ENCODE measurements at regions not wholly inside any gene's neighbourhood (a gene's known extent, or its start where the extent isn't known, plus 50 kb on each side); places are given as distances from the start of the nearest gene placed in this dataset.

DNA sequence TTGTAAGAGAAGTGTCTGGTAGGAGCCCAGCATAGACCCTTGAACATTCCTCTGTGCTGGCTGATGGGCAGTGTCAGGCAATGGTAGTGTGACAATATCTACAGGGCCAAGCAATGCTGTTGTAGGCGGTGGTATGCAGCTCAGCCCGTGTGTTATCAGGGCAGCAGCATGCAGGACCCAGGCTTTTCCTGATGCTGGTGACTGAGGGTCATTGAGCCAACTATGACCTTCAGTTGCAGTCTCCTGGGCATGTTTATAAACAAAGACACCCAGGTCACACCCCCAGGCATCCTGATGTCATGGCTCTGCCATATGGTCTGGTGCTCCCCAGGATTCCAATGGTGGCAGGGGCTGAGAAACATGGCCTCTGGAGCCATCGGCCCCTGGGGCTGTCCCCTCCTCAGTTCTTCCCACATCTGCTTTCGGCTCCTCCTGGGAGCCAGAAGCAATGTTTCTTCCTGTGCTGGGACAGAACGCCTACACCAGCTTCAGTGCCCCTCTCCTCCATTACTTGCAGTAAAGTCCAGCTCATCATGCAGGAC lies 518.0 kb upstream of the HS6ST1 start:
- no peak for DNase-seq

DNA sequence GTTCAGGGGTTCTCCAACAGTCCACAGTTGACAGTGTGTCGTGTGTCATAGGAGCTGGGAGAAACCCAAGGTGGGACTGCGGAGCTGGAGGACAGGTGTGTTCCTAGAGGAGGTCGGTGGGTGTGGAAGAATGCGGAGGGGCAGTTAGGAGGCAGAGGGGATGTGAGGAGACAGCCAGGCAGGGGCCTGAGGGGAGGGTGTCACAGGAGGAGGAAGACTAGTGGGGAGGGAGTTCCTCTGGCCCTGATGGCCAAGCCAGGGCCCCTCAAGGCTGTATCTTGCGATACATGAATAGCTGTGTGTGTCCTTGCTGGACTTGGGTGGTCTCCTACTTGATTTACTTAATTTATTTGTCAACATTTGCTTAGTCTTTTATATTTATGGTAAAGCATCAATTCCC lies 519.6 kb upstream of the HS6ST1 start:
- no peak for DNase-seq

DNA sequence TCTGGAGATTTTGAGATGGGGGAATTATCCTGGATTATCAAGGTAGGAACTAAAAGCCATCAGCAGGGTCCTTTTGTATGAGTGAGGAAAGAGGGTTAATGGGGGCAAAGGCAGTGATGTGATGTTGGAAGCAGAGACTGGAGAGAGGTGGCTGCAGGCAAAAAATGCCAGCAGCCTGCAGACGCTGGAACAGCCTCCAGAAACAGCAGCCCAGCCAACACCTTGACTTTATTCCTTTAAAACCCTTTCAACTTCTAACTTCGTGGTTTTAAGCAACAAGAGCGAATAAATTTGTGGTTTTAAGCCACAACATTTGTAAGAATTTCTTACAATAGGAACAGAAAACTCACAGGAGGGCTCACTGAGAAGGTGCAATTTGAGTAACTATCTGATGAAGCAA lies 523.1 kb upstream of the HS6ST1 start:
- no peak for DNase-seq

DNA sequence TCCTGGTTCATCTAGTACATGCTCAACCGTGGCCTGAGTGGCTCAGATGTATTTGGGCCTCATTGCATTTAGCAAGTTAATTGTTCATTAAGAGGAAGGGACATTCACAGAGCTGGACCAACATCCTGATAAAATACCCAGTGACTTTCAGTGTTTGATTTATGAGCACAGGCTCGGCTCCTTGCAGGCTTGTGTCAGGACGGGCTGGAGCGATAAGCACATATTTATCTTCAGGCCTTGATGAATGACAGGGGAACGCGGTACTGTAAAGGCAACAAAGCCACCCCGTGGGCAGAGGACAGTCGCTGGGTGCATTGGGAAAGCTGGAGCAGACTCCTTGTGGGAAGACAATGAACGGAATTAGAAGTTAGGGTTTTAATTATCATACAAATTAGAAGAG lies 548.6 kb upstream of the HS6ST1 start:
- DNase-seq: no peak

DNA sequence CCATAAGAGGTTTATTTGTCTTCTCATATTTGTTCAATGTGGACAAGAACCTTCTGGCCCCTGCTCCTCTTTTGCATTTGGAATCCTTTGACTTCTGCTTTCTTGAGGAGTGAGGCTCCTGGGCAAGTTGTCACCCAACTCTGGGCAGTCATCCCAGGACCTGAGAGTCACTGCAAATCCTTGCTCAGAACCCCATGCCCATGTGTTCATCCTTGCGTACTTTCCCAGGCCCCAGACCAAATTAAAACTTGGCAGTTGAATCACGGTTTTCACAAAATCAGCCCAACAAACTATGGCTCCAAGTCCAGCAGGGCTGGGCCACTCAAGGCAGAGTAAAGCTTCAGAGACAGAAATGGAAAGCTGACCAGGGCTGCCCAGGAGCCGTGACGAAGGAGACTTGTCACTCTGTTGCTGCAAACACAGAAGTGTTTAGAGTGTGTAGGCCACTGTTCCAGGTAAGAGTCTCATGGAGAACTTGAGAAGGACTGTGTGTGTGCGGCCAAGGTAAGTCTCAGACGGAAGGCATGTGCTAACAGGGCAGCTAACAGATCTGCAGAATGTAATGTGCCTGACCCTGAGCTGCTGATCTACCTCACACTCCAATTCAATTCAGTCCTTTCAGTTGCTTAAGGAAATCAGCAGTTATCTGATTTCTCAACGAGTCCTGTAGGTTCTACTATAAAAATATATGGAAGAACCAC lies 549.4 kb upstream of the HS6ST1 start:
- no peak for DNase-seq

DNA sequence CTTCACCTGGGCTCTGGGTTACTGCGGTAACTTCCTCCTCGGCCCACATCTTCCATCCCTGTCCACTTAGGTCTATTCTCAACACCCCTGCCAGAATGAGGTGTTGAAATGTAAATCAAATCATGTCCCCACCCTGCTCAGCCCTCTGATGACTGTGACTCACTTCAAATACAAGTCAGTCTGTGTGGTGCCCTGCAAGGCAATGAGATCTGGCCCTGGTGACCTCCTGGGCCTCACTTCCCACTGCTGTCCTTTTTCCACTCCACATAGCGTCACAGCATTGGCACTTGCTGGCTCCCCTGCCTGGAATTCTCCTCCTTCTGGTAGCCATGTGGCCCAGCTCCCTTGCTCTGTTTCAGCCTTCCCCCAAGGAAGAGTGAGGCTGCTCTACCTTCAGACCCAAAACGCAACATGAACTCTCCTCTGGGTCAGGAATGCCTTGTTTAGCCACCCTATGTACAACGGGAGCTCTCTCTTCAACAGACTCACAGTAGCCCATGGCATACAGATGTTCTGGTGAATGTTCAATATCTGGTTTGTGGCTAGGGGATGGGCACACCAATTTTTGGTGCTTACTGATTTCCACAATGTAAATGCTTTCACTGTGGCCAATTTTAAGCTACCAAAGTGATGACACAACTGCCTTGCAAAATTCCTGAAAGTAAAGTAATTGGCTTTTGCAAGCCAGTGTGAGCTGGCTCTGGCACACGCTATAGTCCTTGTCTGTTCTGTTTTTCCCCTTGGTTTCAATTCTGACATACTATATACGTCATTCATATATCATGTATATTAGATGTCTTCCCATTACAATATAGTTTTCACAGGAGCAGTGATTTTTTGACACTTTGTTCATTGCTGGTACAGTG lies 550.3 kb upstream of the HS6ST1 start:
- no peak for DNase-seq

DNA sequence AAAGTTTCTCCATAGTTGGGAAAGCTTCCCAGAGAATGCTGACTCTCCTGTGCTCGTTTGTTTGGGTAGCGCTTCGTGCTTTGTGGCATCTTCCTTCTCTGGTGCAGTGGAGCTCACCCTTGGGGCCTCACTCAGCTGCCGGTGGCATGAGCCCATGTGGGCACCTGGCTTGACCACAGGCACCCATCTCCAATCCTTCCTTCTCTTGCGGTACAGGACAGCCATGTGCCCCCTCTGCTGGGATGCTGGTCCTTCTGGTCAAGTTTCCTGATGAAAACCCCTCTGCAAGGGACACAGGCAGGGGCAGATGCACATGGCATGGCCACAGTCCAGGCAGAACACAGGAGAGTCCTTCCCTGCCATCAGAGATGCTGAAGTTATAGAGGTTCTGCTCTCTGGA lies 555.9 kb upstream of the HS6ST1 start:
- no peak for DNase-seq

DNA sequence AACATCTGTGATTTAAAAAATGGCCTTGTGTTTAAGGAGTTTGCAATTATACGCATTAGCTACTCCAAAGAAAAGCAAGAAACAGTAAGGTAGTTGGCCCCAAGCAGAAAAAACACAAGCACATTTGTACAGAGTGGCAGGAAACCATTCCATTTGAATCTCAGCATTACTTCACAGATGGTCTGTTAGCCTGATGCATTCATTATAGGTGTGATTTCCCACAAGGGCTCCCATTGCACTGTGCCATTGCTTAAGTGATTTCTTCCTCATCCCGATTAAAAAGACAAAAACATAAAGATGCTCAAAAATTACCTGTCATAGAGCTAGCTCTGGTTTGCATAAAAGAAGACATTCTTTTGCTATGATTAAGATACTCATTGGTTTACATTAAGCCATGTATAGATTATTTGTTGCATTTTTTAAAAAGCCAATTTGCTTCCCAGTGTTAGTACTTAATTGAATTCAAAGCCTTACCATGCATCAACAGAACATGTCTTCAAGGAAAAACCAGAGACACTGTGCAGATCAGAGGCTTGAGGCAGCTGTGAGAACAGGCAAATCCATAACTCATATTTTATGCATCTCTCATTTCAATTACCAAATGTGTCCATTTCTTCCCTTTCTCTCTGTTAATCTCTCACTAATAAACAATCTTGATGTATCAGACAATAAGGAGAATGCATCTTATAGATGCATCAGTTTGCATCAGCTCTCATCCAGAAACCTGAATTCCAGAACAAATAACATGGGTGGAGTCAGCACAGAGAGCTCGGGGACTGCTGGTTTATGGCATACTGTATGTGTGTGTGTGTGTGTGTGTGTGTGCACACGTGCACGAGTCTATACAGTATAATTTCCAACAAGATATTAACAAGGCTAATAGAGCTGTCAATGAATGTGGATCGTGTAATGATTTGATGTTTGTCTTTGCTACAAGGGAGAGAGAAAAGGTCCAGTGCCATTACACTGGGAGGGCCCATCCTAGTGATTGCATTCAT lies 558.6 kb upstream of the HS6ST1 start:
- DNase-seq: no peak

DNA sequence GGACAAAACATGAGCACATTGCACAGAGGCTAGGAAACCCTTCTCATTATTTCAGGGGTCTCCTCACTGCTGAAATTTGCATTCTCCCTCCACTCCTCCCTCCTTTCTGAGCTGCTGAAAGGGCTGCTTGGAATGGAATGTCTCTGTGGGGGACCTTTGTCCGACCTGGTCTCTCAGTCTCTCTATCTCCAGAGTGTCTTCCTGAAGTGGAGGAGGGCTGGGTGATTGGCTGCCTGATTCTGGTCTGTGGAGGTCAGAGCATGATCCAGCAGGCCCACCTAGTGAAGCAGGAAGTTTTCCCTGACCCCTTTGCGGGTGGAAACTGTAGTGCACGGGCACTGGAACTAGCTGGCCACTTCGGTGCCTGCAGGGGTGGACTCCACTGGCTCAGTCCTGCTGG lies 560.5 kb upstream of the HS6ST1 start:
- DNase-seq: no peak

DNA sequence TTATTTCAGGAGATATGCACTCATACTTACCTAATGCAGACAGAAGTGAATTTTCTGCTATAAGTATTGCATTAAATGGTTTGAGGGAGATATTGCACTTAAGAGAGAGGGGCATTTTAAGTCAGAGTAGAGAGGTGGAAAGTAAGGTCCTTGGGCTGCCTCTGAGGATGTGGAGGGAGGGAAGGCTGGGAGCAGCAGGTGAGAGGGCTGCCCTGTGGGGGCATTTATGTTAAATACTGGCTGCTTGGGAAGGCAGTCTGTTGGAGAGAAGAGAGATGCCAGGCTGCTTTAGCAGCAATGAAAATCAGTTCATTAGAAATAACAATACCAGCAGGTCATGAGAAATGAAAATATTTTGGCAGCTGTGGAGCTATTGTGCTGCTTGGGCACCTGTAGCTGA lies 576.2 kb upstream of the HS6ST1 start:
- DNase-seq: no peak

DNA sequence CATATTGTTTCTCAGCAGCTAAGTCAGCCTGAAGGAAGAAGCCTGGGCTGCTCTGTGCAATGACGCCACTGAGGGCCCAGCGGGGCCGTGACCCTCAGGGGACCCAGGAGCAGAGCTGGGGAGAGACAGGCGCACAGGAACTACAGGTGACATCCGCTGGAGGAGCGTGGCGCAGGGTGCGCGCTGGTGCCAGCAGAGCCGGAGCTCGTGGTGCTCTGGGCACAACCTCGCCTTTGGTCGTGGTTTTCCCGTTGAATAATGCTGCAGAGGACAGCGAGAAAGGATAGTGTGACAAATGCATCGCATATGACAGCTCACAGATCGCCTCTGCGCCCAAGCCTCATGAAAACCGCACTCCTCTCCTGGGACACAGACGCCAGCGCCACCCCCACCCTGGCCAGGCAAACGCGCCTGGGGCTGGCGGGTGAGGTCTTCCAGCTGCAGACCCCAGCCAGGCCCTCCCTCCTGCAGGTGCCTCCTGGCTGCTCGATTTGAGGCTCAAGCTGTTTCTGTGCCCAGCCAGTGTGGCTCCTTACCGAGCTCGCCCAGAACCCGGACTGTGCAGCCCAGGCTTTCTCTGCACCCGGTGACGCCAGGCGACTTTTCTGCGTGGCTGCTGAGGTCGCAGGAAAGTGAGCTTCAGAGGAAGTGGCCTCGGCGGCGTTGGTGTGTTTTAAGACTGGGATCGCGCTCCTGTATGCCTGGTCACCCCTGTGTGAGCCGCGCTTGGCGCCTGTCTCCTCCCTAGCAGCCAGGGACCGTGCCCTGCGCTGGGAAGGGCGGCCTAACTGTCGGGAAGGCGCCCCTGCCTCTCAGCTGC lies 583.1 kb upstream of the HS6ST1 start:
- no peak for DNase-seq

DNA sequence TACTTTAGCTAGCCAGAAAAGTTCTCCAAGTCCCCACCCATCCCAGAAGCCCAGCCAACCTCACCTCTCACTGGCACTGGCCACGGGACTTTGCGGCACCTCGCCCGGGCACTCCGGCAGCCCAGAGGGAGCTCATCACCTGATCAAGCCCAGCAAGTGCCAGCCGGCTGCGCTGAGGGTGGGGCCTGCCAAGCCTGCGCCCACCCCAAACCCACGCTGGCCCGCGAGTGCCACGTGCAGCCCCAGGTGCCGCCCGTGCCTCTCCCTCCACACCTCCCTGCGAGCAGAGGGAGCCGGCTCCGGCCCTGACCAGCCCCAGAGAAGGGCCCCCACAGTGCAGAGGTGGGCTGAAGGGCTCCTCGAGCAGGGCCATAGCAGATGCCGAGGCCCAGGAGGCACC lies 585.0 kb upstream of the HS6ST1 start:
- no peak for DNase-seq

DNA sequence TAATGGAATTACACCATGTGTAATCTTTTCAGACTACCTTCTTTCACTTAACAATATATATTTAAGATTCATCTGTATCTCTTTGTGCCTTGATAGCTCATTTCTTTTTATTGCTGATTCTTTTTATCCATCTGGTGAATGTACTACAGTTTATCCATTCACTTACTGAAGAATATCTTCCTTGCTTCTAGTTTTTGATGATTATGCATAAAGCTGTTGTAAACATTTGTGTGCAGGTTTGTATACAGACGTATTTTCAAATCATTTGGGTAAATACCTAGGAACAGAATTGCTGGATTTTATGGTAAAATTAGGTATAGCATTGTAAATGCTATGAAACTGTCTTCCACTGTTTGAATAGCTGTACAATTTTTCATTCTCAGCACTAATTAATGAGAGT lies 592.6 kb upstream of the HS6ST1 start:
- no peak for DNase-seq

DNA sequence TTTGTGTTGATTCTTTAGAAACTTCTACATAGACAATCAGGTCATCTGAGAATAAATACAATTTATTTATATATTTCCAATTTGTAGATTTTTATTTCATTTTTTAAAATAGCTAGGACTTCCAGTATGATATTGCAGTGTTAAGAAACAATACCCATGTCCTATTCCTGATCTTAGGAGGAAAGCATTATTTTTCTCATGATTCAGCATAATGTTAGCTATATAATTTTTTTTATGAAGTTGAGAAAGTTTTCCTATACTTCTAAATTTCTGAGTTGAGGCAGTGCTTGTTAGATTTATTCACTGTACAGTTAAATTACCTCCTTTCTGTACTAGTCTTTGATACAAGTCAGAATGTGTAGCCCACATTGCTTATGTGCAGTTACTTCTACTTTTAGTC lies 595.7 kb upstream of the HS6ST1 start:
- no peak for DNase-seq

DNA sequence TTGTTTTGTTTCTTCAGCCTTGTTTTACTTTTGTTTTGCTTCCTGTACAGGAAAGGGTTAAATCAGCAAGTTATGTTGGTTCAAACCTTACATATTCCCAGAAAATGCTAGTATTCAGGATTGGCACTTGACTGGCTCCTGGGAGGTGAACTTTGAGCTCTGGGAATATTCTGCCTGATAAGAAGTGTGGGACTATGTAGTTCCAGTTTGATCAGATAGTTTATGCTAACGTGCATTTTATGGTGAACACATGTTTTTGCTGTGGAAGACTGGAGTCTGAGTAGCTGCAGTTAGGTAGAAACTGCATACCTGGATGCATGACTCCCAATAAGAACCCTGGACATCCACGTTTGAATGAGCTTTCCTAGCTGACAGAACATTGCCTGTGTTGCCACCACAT lies 603.1 kb upstream of the HS6ST1 start:
- no peak for DNase-seq

DNA sequence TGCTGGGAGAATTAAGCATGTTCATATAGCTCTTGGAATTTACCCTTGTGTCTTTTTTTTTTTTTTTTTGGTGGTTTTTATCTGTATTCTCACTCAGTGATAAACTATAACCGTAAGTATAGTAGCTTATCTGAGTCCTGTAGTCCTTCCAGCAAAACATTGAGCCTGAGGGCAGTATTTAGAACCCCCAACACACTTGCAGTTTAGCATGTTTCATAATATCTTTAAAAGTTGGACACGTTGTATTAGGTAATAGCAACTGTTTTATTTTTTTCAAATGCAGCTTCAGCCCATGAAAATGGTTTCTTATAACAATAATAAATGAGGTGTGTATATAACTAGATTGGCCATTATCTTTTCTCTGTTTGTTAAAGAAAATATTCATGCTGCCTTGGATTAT lies 603.5 kb upstream of the HS6ST1 start:
- DNase-seq: no peak

DNA sequence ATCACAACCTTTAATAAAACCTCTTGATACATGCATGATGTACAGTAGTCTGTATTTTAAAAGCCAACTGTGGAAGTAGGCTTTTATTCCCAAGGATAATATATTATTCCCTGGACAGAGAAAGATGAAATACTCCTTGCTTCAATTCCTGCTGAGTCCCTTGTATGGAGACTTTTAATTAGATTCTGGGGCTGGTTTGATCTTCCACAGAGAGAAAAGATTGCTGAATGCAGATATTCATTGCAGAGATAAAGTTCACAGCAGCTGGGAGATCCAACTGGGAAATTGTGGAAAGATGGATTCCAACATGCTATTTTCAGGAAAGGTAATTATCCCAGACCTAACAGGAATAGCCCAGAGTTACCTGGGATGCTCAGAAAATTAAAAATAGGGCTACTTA lies 607.0 kb upstream of the HS6ST1 start:
- DNase-seq: no peak

DNA sequence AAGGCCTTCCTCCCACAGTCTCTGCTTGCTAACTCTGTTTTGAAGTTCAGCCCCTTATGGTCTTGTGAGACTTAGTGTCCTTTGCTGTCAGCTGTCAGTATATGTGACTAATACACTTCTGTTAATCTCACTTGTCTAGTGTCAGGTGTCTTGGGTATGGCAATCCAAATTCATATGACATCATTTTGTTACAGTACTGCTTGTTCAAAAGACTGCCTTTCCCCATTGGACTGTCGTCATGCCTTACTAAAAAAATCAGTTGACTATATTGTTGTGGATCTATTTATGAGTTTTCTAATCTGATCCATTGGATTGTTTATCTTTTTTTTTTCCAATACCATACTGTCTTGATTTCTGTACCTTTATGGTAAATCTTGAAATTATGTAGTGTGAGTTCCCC lies 611.4 kb upstream of the HS6ST1 start:
- no peak for DNase-seq

DNA sequence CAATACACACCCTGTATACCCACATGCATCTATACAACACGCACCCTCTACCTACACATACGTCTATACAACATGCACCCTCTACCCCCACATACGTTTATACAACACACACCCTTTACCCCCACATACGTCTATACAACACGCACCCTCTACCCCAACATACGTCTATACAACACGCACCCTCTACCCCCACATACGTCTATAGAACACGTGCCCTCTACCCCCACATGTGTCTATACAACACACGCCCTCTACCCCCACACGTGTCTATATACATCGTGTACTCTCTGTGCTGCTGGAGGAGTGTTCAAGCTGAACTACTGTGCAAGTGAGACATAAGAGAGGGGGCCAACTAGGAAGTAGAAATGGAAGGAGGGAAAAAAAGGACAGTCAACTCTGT lies 621.7 kb upstream of the HS6ST1 start:
- no peak for DNase-seq

DNA sequence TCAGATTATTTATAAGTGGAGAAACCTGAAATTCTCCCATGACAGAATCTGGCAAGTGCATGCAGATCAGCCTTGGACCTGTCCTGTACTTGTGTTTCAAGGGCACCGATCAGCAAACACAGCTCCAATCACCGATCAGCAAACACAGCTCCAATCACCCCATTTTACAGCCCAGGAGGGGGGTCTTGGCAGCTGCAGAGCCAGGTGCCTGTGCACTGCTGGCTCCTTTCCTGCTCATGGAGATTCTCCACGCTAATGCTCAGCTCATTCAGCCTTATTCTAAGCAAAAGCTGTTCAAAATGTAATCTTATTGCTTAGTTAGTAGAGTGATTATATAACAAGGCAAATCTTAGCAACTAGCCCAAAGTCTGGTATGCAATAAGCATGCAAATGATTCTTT lies 623.1 kb upstream of the HS6ST1 start:
- DNase-seq: no peak

DNA sequence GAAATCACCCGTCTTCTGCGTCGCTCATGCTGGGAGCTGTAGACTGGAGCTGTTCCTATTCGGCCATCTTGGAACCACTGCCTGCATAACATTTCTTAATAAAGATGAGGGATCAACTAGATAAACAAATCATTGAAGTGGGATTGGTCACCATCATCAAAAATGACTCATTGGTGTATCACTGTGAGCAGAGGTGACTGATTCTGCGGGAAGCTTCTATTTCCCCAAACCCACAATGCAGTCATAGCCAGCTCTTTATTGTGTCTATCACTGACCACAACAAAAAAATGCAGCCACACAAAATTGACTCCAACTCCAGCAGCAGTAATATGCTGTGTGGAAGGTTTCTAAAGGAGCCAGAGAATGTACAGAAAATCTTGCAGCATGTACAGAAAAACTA lies 630.7 kb upstream of the HS6ST1 start:
- DNase-seq: no peak

DNA sequence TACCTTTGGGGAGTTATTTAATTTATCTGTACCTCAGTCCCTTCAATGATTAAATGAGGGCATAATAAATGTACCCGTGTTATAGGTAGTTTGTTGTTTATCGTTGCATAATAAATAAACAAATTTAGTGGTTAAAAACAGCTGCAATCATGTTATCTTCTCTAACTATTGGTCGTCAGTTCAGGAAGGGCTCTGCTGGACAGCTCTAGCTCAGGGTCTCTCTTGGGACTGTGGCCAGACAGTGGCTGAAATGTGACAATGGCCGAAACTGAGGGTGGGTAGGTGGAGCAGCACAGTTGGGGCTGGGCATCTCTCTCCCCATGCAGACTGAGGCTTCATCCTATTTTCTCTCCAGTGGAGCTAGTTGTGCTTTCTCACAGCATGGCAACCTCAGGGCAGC lies 632.1 kb upstream of the HS6ST1 start:
- no peak for DNase-seq

All from stimulated activated CD4-positive, alpha-beta T cell treated with anti-CD3 and anti-CD28 coated beads, Interleukin-12 subunit alpha, Interleukin-12 subunit beta, amount 100 ng/mL, for 4 hours (primary cell).